ENCODE measurements at regions not wholly inside any gene's neighbourhood (a gene's known extent, or its start where the extent isn't known, plus 50 kb on each side); places are given as distances from the start of the nearest gene placed in this dataset.
"Not testable (repeated sequence)": the region's sequence is repeated elsewhere in the genome, so short reads cannot be mapped to it uniquely, and the experiment has no call there.

DNA sequence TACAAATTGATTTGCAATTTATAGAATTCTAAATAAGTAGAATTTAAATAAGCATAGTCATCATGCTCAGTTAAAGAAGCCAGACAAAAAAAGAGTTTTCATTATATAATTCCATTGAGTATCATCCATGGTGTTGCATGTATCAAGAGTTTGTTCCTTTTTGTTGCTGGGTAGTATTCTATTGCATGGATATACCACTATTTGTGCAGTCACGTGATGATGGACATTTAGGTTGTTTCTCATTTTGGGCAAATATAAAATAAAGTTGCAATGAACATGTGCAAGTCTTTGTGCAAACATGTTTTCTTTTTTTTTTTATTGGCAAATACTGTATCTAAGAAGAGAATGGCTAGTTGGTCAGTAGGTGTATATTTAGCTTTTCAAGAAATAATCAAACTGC, 186.2 kb upstream of the FRMD6 start:
- Histone ChIP-seq H3K36me3 (no peaks in the 10 kb centered on the region), H3K4me1 (ENCODE audit: control insufficient read depth in 1 of 2, insufficient read depth in 1 of 2, low read depth in 1 of 2, low read length in 1 of 2) (no peaks in the 10 kb centered on the region), H3K9me3 (no peaks in the 10 kb centered on the region), H3K27me3 (no peaks in the 10 kb centered on the region), H3K4me3 (ENCODE audit: low read depth in 1 of 2, low read length in 1 of 2) (no peak overlapping the region), H3K27ac (no peak overlapping the region)
- TF ChIP-seq, protein P1, sequence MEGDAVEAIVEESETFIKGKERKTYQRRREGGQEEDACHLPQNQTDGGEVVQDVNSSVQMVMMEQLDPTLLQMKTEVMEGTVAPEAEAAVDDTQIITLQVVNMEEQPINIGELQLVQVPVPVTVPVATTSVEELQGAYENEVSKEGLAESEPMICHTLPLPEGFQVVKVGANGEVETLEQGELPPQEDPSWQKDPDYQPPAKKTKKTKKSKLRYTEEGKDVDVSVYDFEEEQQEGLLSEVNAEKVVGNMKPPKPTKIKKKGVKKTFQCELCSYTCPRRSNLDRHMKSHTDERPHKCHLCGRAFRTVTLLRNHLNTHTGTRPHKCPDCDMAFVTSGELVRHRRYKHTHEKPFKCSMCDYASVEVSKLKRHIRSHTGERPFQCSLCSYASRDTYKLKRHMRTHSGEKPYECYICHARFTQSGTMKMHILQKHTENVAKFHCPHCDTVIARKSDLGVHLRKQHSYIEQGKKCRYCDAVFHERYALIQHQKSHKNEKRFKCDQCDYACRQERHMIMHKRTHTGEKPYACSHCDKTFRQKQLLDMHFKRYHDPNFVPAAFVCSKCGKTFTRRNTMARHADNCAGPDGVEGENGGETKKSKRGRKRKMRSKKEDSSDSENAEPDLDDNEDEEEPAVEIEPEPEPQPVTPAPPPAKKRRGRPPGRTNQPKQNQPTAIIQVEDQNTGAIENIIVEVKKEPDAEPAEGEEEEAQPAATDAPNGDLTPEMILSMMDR (IDR thresholded peaks at IDR 0.05) = no peak

DNA sequence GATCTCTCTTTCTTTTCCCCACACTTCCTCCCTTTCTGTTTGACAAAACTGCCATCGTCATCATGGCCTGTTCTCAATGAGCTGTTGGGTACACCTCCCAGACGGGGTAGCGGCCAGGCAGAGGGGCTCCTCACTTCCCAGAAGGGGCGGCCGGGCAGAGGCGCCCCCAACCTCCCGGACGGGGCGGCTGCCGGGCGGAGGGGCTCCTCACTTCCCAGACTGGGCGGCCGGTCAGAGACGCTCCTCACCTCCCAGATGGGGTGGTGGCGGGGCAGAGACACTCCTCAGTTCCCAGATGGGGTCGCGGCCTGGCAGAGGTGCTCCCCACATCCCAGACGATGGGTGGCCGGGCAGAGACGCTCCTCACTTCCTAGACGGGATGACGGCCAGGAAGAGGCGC, 184.3 kb upstream of the FRMD6 start:
- H3K27ac ChIP-seq; H3K4me3 ChIP-seq (ENCODE audit: low read depth in 1 of 2, low read length in 1 of 2); H3K9me3 ChIP-seq; H3K36me3 ChIP-seq; H3K27me3 ChIP-seq; H3K4me1 ChIP-seq (ENCODE audit: control insufficient read depth in 1 of 2, insufficient read depth in 1 of 2, low read depth in 1 of 2, low read length in 1 of 2): not testable (repeated sequence)

DNA sequence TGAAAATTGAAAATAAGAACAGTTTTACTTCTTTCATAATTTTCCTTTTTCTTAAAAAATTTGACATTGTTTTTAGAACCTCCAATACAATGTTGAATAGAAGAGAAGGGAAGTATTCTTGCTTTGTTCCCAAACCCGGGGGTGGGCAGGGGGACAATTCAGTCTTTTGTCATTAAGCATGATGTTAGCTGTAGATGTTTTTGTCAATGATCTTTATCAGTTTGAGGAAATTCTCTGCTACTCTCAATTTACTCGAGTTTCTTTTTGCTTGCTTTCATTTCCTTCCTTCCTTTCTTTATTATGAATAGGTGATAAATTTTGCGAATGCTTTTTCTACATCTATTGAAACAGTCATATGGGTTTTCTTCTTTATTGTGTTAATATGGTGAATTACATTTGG, 183.2 kb upstream of the FRMD6 start:
- Histone ChIP-seq H3K36me3 (no peaks in the 10 kb centered on the region), H3K27me3 (no peaks in the 10 kb centered on the region), H3K4me3 (ENCODE audit: low read depth in 1 of 2, low read length in 1 of 2) (no peak overlapping the region), H3K4me1 (ENCODE audit: control insufficient read depth in 1 of 2, insufficient read depth in 1 of 2, low read depth in 1 of 2, low read length in 1 of 2) (no peaks in the 10 kb centered on the region), H3K27ac (no peak overlapping the region), H3K9me3 (no peaks in the 10 kb centered on the region)
- TF ChIP-seq, protein P1 (IDR thresholded peaks at IDR 0.05) = no peak

DNA sequence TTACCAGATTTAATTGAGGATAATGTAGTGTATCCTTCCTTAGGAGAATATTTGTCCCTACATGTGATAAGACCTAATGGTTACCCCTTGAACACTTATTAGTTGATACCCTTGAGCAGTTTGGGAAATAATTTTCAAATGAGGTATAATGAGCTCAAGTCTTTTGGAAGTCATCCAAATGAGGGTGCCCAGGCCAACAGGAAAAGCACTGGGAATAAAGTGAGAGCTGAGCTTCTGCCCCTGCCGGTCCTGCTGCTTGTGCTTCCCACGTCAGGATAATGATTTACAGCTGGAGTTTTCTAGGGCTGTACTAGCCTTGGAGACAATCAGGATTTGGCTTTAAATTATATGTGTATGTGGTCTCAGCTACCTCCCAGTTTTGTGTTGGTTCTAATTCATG, 178.8 kb upstream of the FRMD6 start:
- peaks cover 13% of the 10 kb centered on the region for H3K27me3 ChIP-seq
- no peak overlapping the region for H3K4me3 ChIP-seq (ENCODE audit: low read depth in 1 of 2, low read length in 1 of 2)
- H3K9me3 ChIP-seq = no peaks in the 10 kb centered on the region
- H3K36me3 ChIP-seq = no peaks in the 10 kb centered on the region
- TF ChIP-seq, protein P1 (IDR thresholded peaks at IDR 0.05) = no peak
- no peak overlapping the region for H3K27ac ChIP-seq
- H3K4me1 ChIP-seq (ENCODE audit: control insufficient read depth in 1 of 2, insufficient read depth in 1 of 2, low read depth in 1 of 2, low read length in 1 of 2) = no peaks in the 10 kb centered on the region

DNA sequence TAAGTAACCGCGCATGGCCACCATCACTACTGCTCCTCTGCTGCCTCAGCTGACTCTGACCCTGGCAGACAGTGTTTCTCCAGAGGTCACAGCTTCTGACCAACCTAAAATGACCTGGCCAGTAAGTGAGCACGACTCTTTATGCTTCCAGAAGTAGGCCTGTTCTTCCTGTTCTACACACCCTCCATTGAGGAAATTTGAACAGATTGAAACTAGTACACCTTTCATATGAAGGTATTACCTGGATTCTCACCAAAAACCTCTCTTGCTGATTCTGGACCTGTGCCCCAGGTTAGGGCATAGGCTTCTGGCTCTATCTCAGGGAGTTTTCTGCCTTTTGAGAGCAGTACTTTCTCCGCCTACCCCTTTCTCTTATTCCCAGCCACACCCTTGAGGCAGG, 178.4 kb upstream of the FRMD6 start:
- H3K4me3 ChIP-seq (ENCODE audit: low read depth in 1 of 2, low read length in 1 of 2) = no peak overlapping the region
- TF ChIP-seq, protein P1 (IDR thresholded peaks at IDR 0.05) = no peak
- H3K27ac ChIP-seq = no peak overlapping the region

DNA sequence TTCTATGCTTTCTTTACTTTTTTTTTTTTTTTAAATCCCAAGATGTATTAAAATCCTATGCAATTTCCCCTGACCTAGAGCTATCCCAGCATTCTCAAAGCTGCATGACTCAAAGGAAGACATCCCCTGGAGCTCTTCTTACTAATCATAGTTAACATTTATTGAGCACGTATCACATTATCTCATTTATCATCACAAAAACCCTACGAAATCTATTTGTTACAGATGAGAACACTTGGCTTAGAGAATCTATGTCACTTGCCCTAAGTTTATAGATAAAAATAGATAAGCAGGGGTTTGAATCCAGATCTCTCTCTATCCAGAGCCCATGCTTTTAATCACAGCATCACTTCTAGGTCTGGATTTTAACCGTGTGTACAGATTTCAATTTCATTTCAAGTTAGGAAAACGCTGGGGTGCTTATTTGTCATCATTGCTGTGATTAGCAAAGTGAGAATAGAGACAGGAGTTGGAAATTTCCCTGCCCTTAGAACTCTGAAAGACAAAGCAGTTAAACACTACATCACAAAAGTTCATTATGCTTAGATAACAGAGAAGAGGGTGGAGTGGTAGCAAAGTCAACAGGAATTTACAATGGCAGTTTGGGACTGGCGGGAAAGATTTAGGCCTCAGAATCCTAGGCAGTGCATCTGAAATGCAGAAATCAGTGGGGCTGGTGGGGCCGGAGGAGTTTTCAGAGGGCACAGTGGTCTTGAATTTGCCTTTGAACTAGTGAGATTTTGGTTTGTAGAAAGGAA, 177.7 kb upstream of the FRMD6 start:
- Histone ChIP-seq H3K36me3 (no peaks in the 10 kb centered on the region), H3K4me1 (ENCODE audit: control insufficient read depth in 1 of 2, insufficient read depth in 1 of 2, low read depth in 1 of 2, low read length in 1 of 2) (no peaks in the 10 kb centered on the region), H3K27me3 (peaks cover 13% of the 10 kb centered on the region), H3K4me3 (ENCODE audit: low read depth in 1 of 2, low read length in 1 of 2) (no peak overlapping the region), H3K9me3 (no peaks in the 10 kb centered on the region), H3K27ac (no peak overlapping the region)
- TF ChIP-seq, protein P1 (IDR thresholded peaks at IDR 0.05) = no peak

More for the DNA sequence above, 178.4 kb upstream of the FRMD6 start:
- H3K36me3 ChIP-seq = no peaks in the 10 kb centered on the region
- peaks cover 13% of the 10 kb centered on the region for H3K27me3 ChIP-seq
- no peaks in the 10 kb centered on the region for H3K4me1 ChIP-seq (ENCODE audit: control insufficient read depth in 1 of 2, insufficient read depth in 1 of 2, low read depth in 1 of 2, low read length in 1 of 2)
- no peaks in the 10 kb centered on the region for H3K9me3 ChIP-seq
